ENCODE measurements at regions not wholly inside any gene's neighbourhood (a gene's known extent, or its start where the extent isn't known, plus 50 kb on each side); places are given as distances from the start of the nearest gene placed in this dataset.

DNA sequence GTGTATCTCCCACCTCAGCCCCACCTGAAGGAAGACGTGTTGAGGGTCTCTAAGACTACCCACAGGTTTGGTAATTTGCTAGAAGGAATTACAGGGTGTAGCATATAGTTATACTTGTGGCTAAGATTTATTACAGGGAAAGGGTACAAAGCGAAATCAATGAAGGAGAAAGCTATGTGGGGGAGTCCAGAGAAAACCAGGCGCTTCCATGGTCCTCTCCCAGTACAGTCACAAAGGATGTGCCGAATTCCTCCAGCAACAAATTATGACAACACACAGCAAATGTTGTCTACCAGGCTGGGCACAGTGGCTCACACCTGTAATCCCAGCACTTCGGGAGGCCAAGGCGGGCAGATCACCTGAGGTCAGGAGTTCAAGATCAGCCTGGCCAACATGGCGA lies 64.1 kb upstream of the TGM3 start:
- H3K36me3 ChIP-seq (ENCODE audit: control insufficient read depth, insufficient read depth, low read length): no peaks in the 10 kb centered on the region
- H3K27ac ChIP-seq (ENCODE audit: extremely low read depth, low read depth, low read length): no peak overlapping the region
- ATAC-seq: no peak
- no peaks in the 10 kb centered on the region for H3K79me2 ChIP-seq (ENCODE audit: control insufficient read depth, insufficient read depth, low read length)
- intact Hi-C loops (cut with micrococcal nuclease) (no loop called here), in situ Hi-C loops (cut with MboI) (no loop called here)
- H3K9me1 ChIP-seq (ENCODE audit: control insufficient read depth, insufficient read depth, low read length): no peaks in the 10 kb centered on the region
- no peak for FAIRE-seq
- no peaks in the 10 kb centered on the region for H3K4me1 ChIP-seq (replicated peaks in 1 of 2; ENCODE audit: control insufficient read depth in 2 of 2, insufficient read depth in 2 of 2, low read length in 2 of 2)
- H3K9ac ChIP-seq (ENCODE audit: insufficient read depth in 1 of 2, low read depth in 2 of 2, low read length in 2 of 2): no peak overlapping the region
- BruUV-seq (replicated peaks): no TSS peak
- TF ChIP-seq ZNF280A (IDR thresholded peaks at IDR 0.05; ENCODE audit: low read depth, partially characterized antibody) (no peak), ZNF253 (CRISPR knock-in tag; conservative IDR thresholded peaks at IDR 0.05) (no peak), PHF8 (IDR thresholded peaks at IDR 0.05; ENCODE audit: borderline replicate concordance, low read length) (no peak), ZEB2 (IDR thresholded peaks at IDR 0.05) (no peak), KLF6 (CRISPR knock-in tag; IDR thresholded peaks at IDR 0.05; ENCODE audit: borderline replicate concordance) (no peak), L3MBTL2 (IDR thresholded peaks at IDR 0.05) (no peak), ZKSCAN3 (CRISPR knock-in tag; IDR thresholded peaks at IDR 0.05) (no peak), ZNF449 (CRISPR knock-in tag; IDR thresholded peaks at IDR 0.05) (no peak), CBFB (CRISPR knock-in tag; IDR thresholded peaks at IDR 0.05) (no peak), POLR2B (IDR thresholded peaks at IDR 0.05; ENCODE audit: low read depth, partially characterized antibody) (no peak), ZNF384 (IDR thresholded peaks at IDR 0.05; ENCODE audit: low read depth, low read length) (no peak)
- TF ChIP-seq, protein P1, sequence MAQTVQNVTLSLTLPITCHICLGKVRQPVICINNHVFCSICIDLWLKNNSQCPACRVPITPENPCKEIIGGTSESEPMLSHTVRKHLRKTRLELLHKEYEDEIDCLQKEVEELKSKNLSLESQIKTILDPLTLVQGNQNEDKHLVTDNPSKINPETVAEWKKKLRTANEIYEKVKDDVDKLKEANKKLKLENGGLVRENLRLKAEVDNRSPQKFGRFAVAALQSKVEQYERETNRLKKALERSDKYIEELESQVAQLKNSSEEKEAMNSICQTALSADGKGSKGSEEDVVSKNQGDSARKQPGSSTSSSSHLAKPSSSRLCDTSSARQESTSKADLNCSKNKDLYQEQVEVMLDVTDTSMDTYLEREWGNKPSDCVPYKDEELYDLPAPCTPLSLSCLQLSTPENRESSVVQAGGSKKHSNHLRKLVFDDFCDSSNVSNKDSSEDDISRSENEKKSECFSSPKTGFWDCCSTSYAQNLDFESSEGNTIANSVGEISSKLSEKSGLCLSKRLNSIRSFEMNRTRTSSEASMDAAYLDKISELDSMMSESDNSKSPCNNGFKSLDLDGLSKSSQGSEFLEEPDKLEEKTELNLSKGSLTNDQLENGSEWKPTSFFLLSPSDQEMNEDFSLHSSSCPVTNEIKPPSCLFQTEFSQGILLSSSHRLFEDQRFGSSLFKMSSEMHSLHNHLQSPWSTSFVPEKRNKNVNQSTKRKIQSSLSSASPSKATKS (CRISPR knock-in tag; IDR thresholded peaks at IDR 0.05): no peak
- 4% methylated on average over 6 of the region's 7 CpGs for WGBS (ENCODE audit: insufficient coverage, low coverage, missing lambda C conversion rate)
- POLR2A ChIA-PET: interaction anchor here (0.6 kb wide), 1 partner anchor 463 kb away, joined by 3 read pairs; no protein-coding TSS in a partner anchor
- H4K20me1 ChIP-seq (replicated peaks; ENCODE audit: control insufficient read depth, insufficient read depth, low read length): no peaks in the 10 kb centered on the region
- H3K9me3 ChIP-seq (replicated peaks; ENCODE audit: control insufficient read depth, insufficient read depth, low read depth, low read length): no peaks in the 10 kb centered on the region
- H2AFZ ChIP-seq (ENCODE audit: low read depth, low read length): no peak overlapping the region
- peaks cover under 1 to 3% of the 10 kb centered on the region in 2 experiments; a peak in 1 of 5 replicates for H3K27me3 ChIP-seq (ENCODE audit: control insufficient read depth in 2 of 2, insufficient read depth in 2 of 2, low read length in 2 of 2)
- H3K4me3 ChIP-seq: no peak overlapping the region
- H3K4me2 ChIP-seq (ENCODE audit: insufficient read depth, low read length): no peak overlapping the region
- CTCF ChIA-PET (ENCODE audit: low intra/inter-chr PET ratio): no interaction called here
- DNase-seq (ENCODE audit: extremely low read depth in 1 of 4, low spot score in 3 of 4): no peak
